ENCODE measurements at regions not wholly inside any gene's neighbourhood (a gene's known extent, or its start where the extent isn't known, plus 50 kb on each side); places are given as distances from the start of the nearest gene placed in this dataset.

DNA sequence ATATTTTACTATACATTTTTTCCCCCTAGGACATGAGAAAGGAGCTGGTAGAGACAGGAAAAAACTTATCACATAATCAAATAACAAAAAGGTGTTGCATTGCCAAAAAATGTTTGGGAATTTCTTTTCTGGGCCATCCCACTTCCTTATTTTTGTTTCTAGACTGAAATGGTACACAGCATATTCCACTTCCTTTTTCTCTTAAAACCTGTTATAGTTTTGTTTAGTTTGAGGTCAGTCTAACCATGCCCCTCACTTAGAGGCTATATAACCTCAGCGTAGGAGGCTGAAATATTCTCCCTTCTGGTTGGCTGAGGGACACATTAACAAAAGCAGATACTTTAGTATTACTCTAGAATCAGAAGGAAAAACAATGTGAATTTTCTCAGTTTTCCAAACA, 323.9 kb downstream of the GJA1 start:
- TF ChIP-seq, protein P1, sequence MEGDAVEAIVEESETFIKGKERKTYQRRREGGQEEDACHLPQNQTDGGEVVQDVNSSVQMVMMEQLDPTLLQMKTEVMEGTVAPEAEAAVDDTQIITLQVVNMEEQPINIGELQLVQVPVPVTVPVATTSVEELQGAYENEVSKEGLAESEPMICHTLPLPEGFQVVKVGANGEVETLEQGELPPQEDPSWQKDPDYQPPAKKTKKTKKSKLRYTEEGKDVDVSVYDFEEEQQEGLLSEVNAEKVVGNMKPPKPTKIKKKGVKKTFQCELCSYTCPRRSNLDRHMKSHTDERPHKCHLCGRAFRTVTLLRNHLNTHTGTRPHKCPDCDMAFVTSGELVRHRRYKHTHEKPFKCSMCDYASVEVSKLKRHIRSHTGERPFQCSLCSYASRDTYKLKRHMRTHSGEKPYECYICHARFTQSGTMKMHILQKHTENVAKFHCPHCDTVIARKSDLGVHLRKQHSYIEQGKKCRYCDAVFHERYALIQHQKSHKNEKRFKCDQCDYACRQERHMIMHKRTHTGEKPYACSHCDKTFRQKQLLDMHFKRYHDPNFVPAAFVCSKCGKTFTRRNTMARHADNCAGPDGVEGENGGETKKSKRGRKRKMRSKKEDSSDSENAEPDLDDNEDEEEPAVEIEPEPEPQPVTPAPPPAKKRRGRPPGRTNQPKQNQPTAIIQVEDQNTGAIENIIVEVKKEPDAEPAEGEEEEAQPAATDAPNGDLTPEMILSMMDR (tag by site-specific recombination; IDR thresholded peaks at IDR 0.05), result no peak
- TF ChIP-seq YY1 (tag by site-specific recombination; IDR thresholded peaks at IDR 0.05), result no peak
- TF ChIP-seq ZNF221 (tag by site-specific recombination; IDR thresholded peaks at IDR 0.05; ENCODE audit: borderline replicate concordance), result no peak
- no peak for TF ChIP-seq GLI4 (tag by site-specific recombination; IDR thresholded peaks at IDR 0.05)
- no peak for TF ChIP-seq ZNF48 (tag by site-specific recombination; IDR thresholded peaks at IDR 0.05)
- TF ChIP-seq SCRT2 (tag by site-specific recombination; IDR thresholded peaks at IDR 0.05), result no peak
- no peak for TF ChIP-seq ZEB2 (tag by site-specific recombination; IDR thresholded peaks at IDR 0.05)
- TF ChIP-seq ZNF24 (tag by site-specific recombination; IDR thresholded peaks at IDR 0.05), result no peak
- TF ChIP-seq ZNF837 (tag by site-specific recombination; IDR thresholded peaks at IDR 0.05), result no peak
